Ovary (tissue), 3 donors: ENCODE measurements at regions not wholly inside any gene's neighbourhood (a gene's known extent, or its start where the extent isn't known, plus 50 kb on each side); places are given as distances from the start of the nearest gene placed in this dataset.

Experiments used
- CTCF ChIP-seq, 3 donors: fragments of 450-650 bp in 2 of 3; fragments of 200-600 bp in 1 of 3; IDR thresholded peaks; one replicate each; pipeline versions ENCODE4 v1.5.1 to v1.8.0; 2016 to 2022; ENCODE audit warnings: antibody characterized with exemption in 3 of 3, mild to moderate bottlenecking in 1 of 3
- EP300 ChIP-seq: sonication (generic); formaldehyde crosslinking; IDR thresholded peaks from one replicate; pipeline ENCODE4 v1.6.1; 2017; ENCODE audit warnings: antibody characterized with exemption
- POLR2A ChIP-seq: fragments of 450-650 bp; IDR thresholded peaks from one replicate; pipeline ENCODE4 v1.6.1; 2017; ENCODE audit warnings: antibody characterized with exemption, mild to moderate bottlenecking, moderate library complexity
- donor health status: DM: no; HTN: no; CAD: no.

- TF ChIP-seq CTCF (IDR thresholded peaks at IDR 0.05): no peak
- TF ChIP-seq POLR2A: no peak
- TF ChIP-seq EP300: no peak
These were observed 84.5 kb upstream of the RBBP8 start for GRCh38 chr18:22848615-22849014.
